GM13976 (cell line): ENCODE measurements at regions not wholly inside any gene's neighbourhood (a gene's known extent, or its start where the extent isn't known, plus 50 kb on each side); places are given as distances from the start of the nearest gene placed in this dataset.

Experiments
- DNase-seq: peaks from one replicate; pipeline ENCODE4 v3.0.0; 2012; ENCODE audit warnings: low spot score
- in situ Hi-C: fragments of 300-500 bp; cut with MboI; formaldehyde crosslinking; loops from one replicate; pipeline ENCODE4 v1.12.0; 2022; ENCODE audit warnings: low sequenced_read_pairs, mixed read lengths, inconsistent platforms; ENCODE audit not compliant: unreplicated experiment
- TF ChIP-seq, protein P1 (sequence below): IDR thresholded peaks from 2 replicates; pipeline ENCODE4 v1.5.1; 2012; ENCODE audit warnings: borderline replicate concordance, mild to moderate bottlenecking; ENCODE audit not compliant: insufficient read depth; ENCODE audit errors: extremely low read depth, missing control alignments, control extremely low read depth

DNA sequence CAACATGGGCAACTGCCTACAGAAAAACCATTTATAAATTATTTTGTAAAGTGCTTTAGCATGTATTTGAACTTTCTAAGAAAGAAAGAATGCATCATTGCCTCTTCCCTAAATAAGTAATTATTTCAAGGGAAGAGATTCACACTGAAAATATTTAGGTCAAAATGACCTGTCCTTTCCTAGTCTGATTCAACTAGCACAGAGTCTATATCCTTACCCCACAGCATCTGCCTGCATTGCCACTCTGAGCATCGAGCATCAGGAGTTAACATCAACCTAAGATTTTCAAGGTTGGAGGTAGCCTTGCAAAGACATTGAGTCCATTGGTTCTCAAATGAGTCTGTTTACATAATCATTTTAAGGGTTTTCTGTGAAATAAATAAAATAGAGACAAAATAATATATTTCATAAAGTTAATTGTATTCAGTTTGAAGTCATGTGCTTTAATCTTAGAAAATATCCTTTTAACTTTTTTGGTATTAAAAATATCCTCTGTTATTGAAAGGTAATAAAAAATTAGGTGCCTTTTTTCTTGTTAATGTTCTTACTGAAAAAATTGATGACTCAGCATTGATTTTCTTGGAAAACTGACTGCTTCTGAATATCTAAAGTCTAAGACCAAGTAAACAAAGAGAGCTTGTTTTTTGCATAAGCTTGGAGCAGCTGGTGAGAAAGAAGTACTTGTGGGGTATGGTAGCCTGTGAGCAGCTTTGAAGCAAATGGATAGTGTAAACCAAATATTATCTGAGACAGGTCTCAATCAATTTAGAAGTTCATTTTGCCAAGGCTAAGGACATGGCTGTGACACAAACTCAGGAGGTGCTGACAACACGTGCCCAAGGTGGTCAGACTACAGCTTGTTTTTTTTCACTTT is 269.0 kb upstream of the CLEC14A start:
- TF ChIP-seq, protein P1, sequence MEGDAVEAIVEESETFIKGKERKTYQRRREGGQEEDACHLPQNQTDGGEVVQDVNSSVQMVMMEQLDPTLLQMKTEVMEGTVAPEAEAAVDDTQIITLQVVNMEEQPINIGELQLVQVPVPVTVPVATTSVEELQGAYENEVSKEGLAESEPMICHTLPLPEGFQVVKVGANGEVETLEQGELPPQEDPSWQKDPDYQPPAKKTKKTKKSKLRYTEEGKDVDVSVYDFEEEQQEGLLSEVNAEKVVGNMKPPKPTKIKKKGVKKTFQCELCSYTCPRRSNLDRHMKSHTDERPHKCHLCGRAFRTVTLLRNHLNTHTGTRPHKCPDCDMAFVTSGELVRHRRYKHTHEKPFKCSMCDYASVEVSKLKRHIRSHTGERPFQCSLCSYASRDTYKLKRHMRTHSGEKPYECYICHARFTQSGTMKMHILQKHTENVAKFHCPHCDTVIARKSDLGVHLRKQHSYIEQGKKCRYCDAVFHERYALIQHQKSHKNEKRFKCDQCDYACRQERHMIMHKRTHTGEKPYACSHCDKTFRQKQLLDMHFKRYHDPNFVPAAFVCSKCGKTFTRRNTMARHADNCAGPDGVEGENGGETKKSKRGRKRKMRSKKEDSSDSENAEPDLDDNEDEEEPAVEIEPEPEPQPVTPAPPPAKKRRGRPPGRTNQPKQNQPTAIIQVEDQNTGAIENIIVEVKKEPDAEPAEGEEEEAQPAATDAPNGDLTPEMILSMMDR = no peak

DNA sequence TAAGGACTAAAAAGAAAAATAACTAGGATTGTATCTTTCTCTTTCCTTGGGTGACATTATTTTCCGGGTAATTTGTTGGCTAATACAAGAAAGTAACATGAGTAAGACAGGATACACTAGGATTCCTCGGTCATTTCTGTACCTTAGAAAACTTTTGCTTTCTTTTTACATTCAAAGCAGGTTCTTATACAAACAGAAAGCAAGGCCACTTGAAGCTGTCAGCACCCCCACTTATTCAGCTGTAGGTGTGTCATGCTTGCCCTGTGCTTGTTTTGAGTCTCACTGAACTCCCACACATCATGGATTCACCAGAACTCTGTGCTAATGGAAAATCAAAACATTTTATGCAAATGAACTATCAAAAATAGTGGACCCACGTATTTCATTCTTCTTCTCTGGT is 266.8 kb upstream of the CLEC14A start:
- in situ Hi-C loops = no loop called here
- TF ChIP-seq, protein P1 = no peak
- no peak for DNase-seq

More for the DNA sequence above, 269.0 kb upstream of the CLEC14A start:
- no peak for DNase-seq
- in situ Hi-C loops = no loop called here

DNA sequence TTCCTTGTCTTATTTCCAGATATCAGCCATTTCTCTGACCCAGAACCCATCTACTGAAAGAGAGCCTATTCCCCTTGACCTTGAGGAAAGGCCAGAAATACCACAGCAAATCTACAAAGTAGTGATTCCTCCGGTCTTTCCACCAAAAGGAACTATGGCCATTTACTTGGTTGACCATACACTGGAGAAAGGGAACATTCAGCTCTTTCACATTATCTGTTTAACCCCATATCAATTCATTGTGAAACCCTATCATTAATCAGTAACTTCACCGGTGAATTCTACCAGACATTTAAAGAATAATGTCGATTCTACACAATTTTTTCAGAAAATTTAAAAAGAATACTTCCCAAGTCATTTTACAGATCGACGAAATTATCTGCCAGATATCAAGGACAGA is 265.7 kb upstream of the CLEC14A start:
- DNase-seq = no peak
- TF ChIP-seq, protein P1 = no peak
- in situ Hi-C loops = no loop called here

DNA sequence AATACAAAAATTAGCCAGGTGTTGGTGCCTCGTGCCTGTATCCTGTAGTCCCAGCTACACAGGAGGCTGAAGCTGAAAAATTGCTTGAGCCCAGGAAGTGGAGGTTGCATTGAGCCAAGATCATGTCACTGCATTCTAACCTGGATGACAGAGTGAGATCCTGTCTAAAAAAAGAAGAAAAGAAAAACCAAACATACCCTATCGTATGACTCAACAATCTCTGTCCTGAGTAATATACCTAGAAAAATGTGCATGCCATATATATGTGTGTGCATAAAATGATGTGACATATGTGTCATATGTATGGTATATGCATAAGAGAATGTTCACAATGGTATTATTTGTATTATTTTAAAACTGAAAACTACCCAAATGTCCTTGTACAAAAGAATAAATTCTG is 261.5 kb upstream of the CLEC14A start:
- in situ Hi-C loops = no loop called here
- no peak for DNase-seq
- TF ChIP-seq, protein P1 = no peak

DNA sequence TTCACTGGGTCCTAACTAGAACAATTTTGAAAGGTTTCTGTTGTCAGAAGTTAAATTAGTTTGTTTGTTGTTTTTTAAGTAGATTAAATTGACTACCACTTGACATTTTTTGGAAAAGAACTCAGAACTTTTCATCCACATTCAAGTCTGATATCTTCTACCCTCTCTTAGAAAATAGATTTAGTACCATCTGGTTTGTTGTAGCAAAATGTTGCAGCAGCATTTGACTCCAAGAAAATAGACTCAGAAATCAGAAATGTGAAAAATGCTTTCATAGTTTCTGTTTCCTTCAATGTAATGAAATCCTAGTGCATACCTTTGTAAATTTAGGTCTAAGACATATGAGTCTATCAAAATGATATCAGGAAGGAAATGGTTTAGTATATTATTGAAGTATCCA is 256.3 kb upstream of the CLEC14A start:
- in situ Hi-C loops = no loop called here
- TF ChIP-seq, protein P1 = no peak

DNA sequence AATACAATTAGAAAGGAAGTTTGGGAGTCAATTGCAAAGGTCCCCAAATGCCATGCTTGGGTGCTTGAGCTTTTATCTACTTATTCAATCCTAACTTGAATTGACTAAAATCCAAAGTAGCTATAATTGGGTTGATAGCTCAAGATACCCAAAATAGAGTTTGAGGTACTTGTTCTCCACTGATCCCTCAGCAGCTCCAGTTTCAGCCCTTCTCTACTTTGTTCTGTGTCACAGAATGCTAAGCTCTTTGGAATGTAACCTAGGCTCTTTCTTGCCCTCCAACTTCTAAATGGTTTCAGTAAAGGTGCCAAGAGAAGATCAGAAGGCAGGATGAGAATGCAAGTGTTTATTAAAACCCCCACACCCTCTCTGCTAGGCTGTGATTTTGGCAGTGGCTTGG is 251.4 kb upstream of the CLEC14A start:
- TF ChIP-seq, protein P1 = no peak
- in situ Hi-C loops = no loop called here
- DNase-seq = no peak

More for the DNA sequence above, 256.3 kb upstream of the CLEC14A start:
- DNase-seq = no peak
